Fibroblast of villous mesenchyme (primary cell): ENCODE measurements at regions not wholly inside any gene's neighbourhood (a gene's known extent, or its start where the extent isn't known, plus 50 kb on each side); places are given as distances from the start of the nearest gene placed in this dataset.

ENCODE experiments used
- DNase-seq: peaks from one replicate; pipeline ENCODE4 v3.0.0-alpha.2; 2010; ENCODE audit warnings: low read depth
- H3K4me3 ChIP-seq: 2 replicates; pipeline ENCODE4 v1.5.1; 2011; ENCODE audit warnings: low read depth, mild to moderate bottlenecking, low read length
- TF ChIP-seq, protein P1 (sequence below): IDR thresholded peaks from 2 replicates; pipeline ENCODE4 v1.5.1; 2012; ENCODE audit warnings: low read depth, mild to moderate bottlenecking, low read length; ENCODE audit not compliant: insufficient read depth

DNA sequence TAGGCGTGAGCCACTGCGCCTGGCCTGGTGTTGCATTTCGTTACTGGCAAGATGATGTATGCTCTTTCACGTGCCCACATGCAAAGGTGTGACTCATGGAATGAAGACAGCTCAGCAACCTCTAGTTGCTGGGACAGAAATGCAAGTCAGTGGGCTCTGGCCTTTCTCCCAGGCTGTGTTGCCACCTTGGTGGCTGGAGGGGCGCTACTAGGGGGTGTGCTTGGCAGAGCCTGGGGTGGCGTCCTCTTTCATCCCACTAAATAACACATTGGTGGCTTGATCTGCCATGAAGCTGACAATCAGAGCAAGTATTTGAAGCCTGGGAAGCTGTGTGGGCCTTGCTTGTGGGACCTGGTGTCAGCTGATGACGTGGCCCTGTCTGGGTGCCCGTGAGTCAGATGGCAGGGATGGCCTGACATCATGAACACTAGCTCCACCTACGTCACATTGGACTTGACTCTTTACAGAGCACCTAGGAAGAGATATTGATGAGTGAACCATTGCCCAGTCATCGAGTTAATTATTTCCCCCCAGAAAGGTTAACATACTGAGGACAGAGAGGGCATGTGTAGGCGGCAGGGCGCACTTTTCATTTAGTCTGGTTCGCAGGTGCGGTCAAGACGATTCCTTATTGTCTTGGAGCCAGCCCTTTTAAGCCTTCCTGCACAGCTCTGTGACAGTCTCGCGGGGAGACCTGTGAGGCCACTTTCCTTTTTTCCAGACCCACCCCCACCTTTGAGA lies 154.2 kb downstream of the TM9SF2 start:
- TF ChIP-seq, protein P1, sequence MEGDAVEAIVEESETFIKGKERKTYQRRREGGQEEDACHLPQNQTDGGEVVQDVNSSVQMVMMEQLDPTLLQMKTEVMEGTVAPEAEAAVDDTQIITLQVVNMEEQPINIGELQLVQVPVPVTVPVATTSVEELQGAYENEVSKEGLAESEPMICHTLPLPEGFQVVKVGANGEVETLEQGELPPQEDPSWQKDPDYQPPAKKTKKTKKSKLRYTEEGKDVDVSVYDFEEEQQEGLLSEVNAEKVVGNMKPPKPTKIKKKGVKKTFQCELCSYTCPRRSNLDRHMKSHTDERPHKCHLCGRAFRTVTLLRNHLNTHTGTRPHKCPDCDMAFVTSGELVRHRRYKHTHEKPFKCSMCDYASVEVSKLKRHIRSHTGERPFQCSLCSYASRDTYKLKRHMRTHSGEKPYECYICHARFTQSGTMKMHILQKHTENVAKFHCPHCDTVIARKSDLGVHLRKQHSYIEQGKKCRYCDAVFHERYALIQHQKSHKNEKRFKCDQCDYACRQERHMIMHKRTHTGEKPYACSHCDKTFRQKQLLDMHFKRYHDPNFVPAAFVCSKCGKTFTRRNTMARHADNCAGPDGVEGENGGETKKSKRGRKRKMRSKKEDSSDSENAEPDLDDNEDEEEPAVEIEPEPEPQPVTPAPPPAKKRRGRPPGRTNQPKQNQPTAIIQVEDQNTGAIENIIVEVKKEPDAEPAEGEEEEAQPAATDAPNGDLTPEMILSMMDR: no peak
- H3K4me3 ChIP-seq: no peak overlapping the region
- DNase-seq: no peak

GRCh38 chr13:99654076-99654475 lies 152.8 kb downstream of the TM9SF2 start:
- TF ChIP-seq, protein P1: no peak
- no peak overlapping the region for H3K4me3 ChIP-seq
- no peak for DNase-seq

- no peak overlapping the region for H3K4me3 ChIP-seq
- TF ChIP-seq, protein P1: no peak
- no peak for DNase-seq
Observed at GRCh38 chr13:99653526-99653925, 152.3 kb downstream of the TM9SF2 start.

DNA sequence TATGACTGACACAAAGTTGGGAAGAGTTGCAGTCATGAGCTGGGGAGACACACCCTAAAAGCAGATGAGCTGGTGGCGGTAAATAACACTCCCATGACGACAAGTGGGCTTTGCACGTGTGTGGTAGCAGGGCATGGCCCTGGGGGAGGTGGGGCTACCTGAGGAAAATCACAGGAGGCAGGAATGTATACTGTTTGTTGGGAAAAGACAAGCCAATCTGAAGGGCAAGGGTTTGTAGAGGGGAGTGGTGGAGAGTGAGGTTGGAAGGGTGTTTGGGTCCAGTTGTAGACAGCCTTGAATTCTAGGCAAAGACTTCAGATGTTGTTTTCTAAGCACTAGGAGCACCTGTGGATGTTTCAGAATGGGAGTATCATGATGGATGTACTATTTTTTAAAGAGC lies 151.6 kb downstream of the TM9SF2 start:
- no peak for DNase-seq
- H3K4me3 ChIP-seq: no peak overlapping the region
- TF ChIP-seq, protein P1: no peak

DNA sequence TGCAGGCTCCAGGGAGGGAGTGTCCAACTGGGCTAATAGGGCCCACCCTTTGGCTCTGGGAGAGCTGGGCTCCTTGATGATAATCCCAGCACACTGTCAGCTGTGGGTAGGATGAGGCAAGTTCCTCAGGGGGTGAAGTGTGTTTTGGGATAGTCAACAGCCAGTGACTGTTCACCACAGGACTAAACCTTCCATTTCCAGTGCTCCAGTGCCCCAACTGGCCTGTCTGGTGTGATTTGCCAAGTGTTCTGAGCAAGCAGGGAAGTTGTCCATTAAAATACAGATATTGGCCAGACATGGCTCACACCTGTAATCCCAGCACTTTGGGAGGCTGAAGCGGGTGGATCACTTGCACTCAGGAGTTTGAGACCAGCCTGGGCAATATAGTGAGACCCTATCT lies 150.9 kb downstream of the TM9SF2 start:
- H3K4me3 ChIP-seq: no peak overlapping the region
- TF ChIP-seq, protein P1: no peak
- no peak for DNase-seq

DNA sequence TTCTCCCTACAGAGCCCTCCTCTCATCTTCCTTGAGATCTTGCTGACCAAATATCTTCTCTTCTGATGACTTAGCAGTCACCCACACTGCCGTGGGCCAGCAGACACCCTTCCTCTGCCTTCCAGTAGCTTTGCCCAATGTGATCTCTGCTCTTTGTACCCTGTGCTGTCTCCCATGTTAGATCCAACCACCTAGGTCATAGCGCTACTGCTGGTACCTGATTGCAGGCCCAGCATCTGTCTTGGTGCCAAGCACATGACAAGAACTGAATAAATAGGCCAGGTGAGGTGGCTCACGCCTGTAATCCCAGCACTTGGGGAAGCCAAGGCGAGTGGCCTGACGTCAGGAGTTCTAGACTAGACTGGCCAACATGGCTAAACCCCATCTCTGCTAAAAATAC lies 149.7 kb downstream of the TM9SF2 start:
- TF ChIP-seq, protein P1: no peak
- no peak for DNase-seq
- no peak overlapping the region for H3K4me3 ChIP-seq

GRCh38 chr13:99650410-99650809 lies 149.1 kb downstream of the TM9SF2 start:
- no peak for DNase-seq
- H3K4me3 ChIP-seq: no peak overlapping the region
- TF ChIP-seq, protein P1: no peak
